HepG2 (cell line): ENCODE measurements at regions not wholly inside any gene's neighbourhood (a gene's known extent, or its start where the extent isn't known, plus 50 kb on each side); places are given as distances from the start of the nearest gene placed in this dataset.

ENCODE experiments used
- ATAC-seq: fragments of 200-7000 bp; cut with Tn5 transposase; 3 replicates; pipeline ENCODE4 v1.9.1; 2020; ENCODE audit warnings: mild to moderate bottlenecking, moderate library complexity
- BruUV-seq: library from RNA; stranded (reverse); fragments of 400-500 nt; replicated peaks from 2 replicates; lab custom pipeline; 2021; lab: Mats Ljungman, UMichigan
- CTCF ChIA-PET: fragments of 300-600 bp; formaldehyde crosslinking; extraction: SDS; loops from one replicate; lab custom pipeline; 2021; ENCODE audit warnings: low total read pairs, inconsistent platforms, low intra/inter-chr PET ratio; lab: Yijun Ruan, JAX
- POLR2A ChIA-PET: fragments of 350-600 bp; sonication (Branson Sonifier 250); formaldehyde crosslinking; loops from one replicate; lab custom pipeline; 2020; ENCODE audit warnings: antibody characterized with exemption, inconsistent platforms; lab: Yijun Ruan, JAX
- DNase-seq: peaks from one replicate; pipeline ENCODE4 v3.0.0-alpha.2; 2015; ENCODE audit warnings: low spot score
- FAIRE-seq: peaks from 3 replicates; lab custom pipeline; 2011; peaks lifted over from hg19 to GRCh38; lab: Jason Lieb, UNC
- H2AFZ ChIP-seq: one replicate; pipeline ENCODE4 v1.6.1; 2011; ENCODE audit warnings: low read length, inconsistent platforms
- H3K27ac ChIP-seq: fragments of 300-600 bp; 3 replicates; pipeline ENCODE4 v1.8.0; 2011; ENCODE audit warnings: mixed run types, mild to moderate bottlenecking, mixed read lengths, low read length, inconsistent platforms; ENCODE audit not compliant: insufficient read depth; ENCODE audit errors: extremely low read length
- H3K27me3 ChIP-seq, 2 experiments: fragments of 200-600 bp in 1 of 2; 2 replicates in 1 of 2; 3 replicates in 1 of 2; pipeline versions ENCODE4 v1.6.0 to v1.8.0; 2011; ENCODE audit warnings: low read length in 2 of 2, mild to moderate bottlenecking in 2 of 2, moderate library complexity in 2 of 2, inconsistent platforms in 1 of 2; ENCODE audit not compliant: insufficient read depth in 2 of 2, control insufficient read depth in 1 of 2
- H3K36me3 ChIP-seq, 2 experiments: fragments of 200-600 bp in 1 of 2; replicated peaks in 1 of 2; 2 replicates in 1 of 2; 3 replicates in 1 of 2; pipeline versions ENCODE4 v1.5.1 to v1.8.0; 2011; ENCODE audit warnings: low read length in 2 of 2, inconsistent platforms in 1 of 2; ENCODE audit not compliant: insufficient read depth in 2 of 2, control insufficient read depth in 1 of 2
- H3K4me1 ChIP-seq: 2 replicates; pipeline ENCODE4 v1.5.1; 2012; ENCODE audit warnings: low read length, inconsistent platforms; ENCODE audit not compliant: insufficient read depth
- H3K4me2 ChIP-seq: 2 replicates; pipeline ENCODE4 v1.6.0; 2011; ENCODE audit warnings: low read depth, low read length, inconsistent platforms
- H3K4me3 ChIP-seq, 3 experiments: fragments of 200-600 bp in 1 of 3; sonication (generic), shearing (Covaris generic) in 1 of 3; replicated peaks in 1 of 3; 2 replicates each; pipeline ENCODE4 v1.5.1; 2011 to 2016; ENCODE audit warnings: low read length in 3 of 3, inconsistent platforms in 2 of 3, low read depth in 2 of 3, mild to moderate bottlenecking in 2 of 3, control low read depth in 1 of 3, mixed read lengths in 1 of 3; ENCODE audit not compliant: insufficient read depth in 1 of 3
- H3K79me2 ChIP-seq: one replicate; pipeline ENCODE4 v1.6.1; 2011; ENCODE audit warnings: low read length, inconsistent platforms; ENCODE audit not compliant: insufficient read depth
- H3K9ac ChIP-seq: 2 replicates; pipeline ENCODE4 v1.6.0; 2011; ENCODE audit warnings: mild to moderate bottlenecking, low read depth, low read length, inconsistent platforms; ENCODE audit not compliant: insufficient read depth
- H3K9me3 ChIP-seq: 2 replicates; pipeline ENCODE4 v1.5.1; 2012; ENCODE audit warnings: mild to moderate bottlenecking, low read length
- H4K20me1 ChIP-seq: 2 replicates; pipeline ENCODE4 v1.6.0; 2011; ENCODE audit warnings: inconsistent platforms, mild to moderate bottlenecking, low read length, moderate library complexity; ENCODE audit not compliant: insufficient read depth
- AHDC1 ChIP-seq: sonication (generic); formaldehyde crosslinking; IDR thresholded peaks from 2 replicates; pipeline ENCODE4 v1.5.1; 2020; ENCODE audit warnings: mild to moderate bottlenecking, missing genetic modification reagents, borderline replicate concordance
- CHCHD3 ChIP-seq: sonication (generic); formaldehyde crosslinking; IDR thresholded peaks from 2 replicates; pipeline ENCODE4 v1.8.0; 2022; ENCODE audit warnings: mild to moderate bottlenecking, missing genetic modification reagents, moderate library complexity
- FOXC1 ChIP-seq: sonication (generic); formaldehyde crosslinking; IDR thresholded peaks from 2 replicates; pipeline ENCODE4 v1.8.0; 2022; ENCODE audit warnings: mild to moderate bottlenecking, missing genetic modification reagents, borderline replicate concordance
- HNRNPK ChIP-seq: fragments of 200-400 bp; formaldehyde crosslinking; IDR thresholded peaks from 2 replicates; pipeline ENCODE4 v1.6.1; 2018; ENCODE audit warnings: low read length, low read depth, moderate library complexity, mild to moderate bottlenecking; ENCODE audit not compliant: poor library complexity, severe bottlenecking
- SKIL ChIP-seq: sonication (generic); formaldehyde crosslinking; IDR thresholded peaks from 2 replicates; pipeline ENCODE4 v1.8.0; 2022; ENCODE audit warnings: missing genetic modification reagents, mild to moderate bottlenecking, moderate library complexity, borderline replicate concordance
- ZNF282 ChIP-seq: fragments of 450-650 bp; IDR thresholded peaks from 2 replicates; pipeline ENCODE4 v1.6.1; 2018; ENCODE audit not compliant: partially characterized antibody
- WGBS: methylation state at CpG from one replicate; pipeline ENCODE4 v1.1.6; 2017; ENCODE audit warnings: low lambda C conversion rate; 5-methylcytosine and 5-hydroxymethylcytosine counted together
- in situ Hi-C: cut with HindIII; loops from 2 replicates; pipeline ENCODE4 v1.10.0; 2017; ENCODE audit warnings: low pct_unique_long_range_greater_than_20kb; ENCODE audit not compliant: extremely low pct_ligation_motif_present
- intact Hi-C: fragments of 100-400 bp; cut with micrococcal nuclease; formaldehyde crosslinking; loops from one replicate; pipeline ENCODE4 v1.10.0; 2022; ENCODE audit not compliant: unreplicated experiment

- FAIRE-seq = no peak
- intact Hi-C loops = no loop called here
- H3K4me2 ChIP-seq = no peak overlapping the region
- no peaks in the 10 kb centered on the region for H3K36me3 ChIP-seq
- no peaks in the 10 kb centered on the region for H3K27me3 ChIP-seq
- 82% methylated on average over 2 of the region's 2 CpGs for WGBS
- ATAC-seq = no peak
- peak; percentile 12 for TF ChIP-seq HNRNPK
- TF ChIP-seq SKIL (CRISPR knock-in tag) = no peak
- BruUV-seq = no TSS peak
- H3K4me1 ChIP-seq = no peaks in the 10 kb centered on the region
- no peaks in the 10 kb centered on the region for H3K79me2 ChIP-seq
- H3K9me3 ChIP-seq = no peaks in the 10 kb centered on the region
- no peak overlapping the region for H3K27ac ChIP-seq
- no peak for DNase-seq
- no peak overlapping the region for H2AFZ ChIP-seq
- H4K20me1 ChIP-seq = no peaks in the 10 kb centered on the region
- CTCF ChIA-PET = no interaction called here
- H3K9ac ChIP-seq = no peak overlapping the region
- in situ Hi-C loops = no loop called here
- no peak overlapping the region for H3K4me3 ChIP-seq
- POLR2A ChIA-PET = no interaction called here
Measured at GRCh38 chr2:146537477-146537876, 1307.4 kb upstream of the ACVR2A start.

GRCh38 chr2:146532509-146533147 lies 1312.2 kb upstream of the ACVR2A start:
- Histone ChIP-seq H3K79me2 (no peaks in the 10 kb centered on the region), H3K4me3 (no peak overlapping the region), H2AFZ (no peak overlapping the region), H3K9me3 (no peaks in the 10 kb centered on the region), H3K36me3 (no peaks in the 10 kb centered on the region), H3K4me1 (no peaks in the 10 kb centered on the region), H3K9ac (no peak overlapping the region), H3K4me2 (no peak overlapping the region), H3K27ac (no peak overlapping the region), H4K20me1 (no peaks in the 10 kb centered on the region), H3K27me3 (no peaks in the 10 kb centered on the region)
- ATAC-seq (no peak), FAIRE-seq (no peak), DNase-seq (no peak)
- no TSS peak for BruUV-seq
- 10% methylated on average over 3 of the region's 3 CpGs for WGBS
- POLR2A ChIA-PET = no interaction called here
- TF ChIP-seq ZNF282 (no peak), AHDC1 (CRISPR knock-in tag) (no peak), FOXC1 (CRISPR knock-in tag) (no peak), CHCHD3 (no peak)
- CTCF ChIA-PET = no interaction called here
- in situ Hi-C loops (no loop called here), intact Hi-C loops (no loop called here)
